ENCODE measurements at regions not wholly inside any gene's neighbourhood (a gene's known extent, or its start where the extent isn't known, plus 50 kb on each side); places are given as distances from the start of the nearest gene placed in this dataset.

DNA sequence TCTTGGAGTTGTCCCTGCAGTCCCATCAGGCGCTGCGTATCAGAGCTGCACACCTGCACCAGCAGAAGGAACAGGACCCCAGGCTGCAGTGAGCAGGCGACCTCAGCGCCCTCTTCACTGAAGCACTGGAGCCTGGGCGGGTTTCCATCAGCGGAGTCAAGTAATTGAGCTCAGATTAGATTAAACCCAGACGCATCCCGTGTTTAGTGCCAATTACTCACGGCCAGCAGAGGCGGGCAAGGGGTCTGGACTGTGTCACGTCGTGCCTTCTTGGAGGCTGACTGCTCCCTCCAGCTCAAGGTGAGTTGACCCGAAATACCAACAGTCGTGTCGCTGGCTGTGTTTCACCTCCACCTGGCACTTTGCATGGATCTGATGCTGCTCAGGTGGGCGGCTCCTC, 123.6 kb downstream of the CXCL12 start:
- Histone ChIP-seq H3K27me3 (ENCODE audit: control insufficient read depth, insufficient read depth, low read length) (no peaks in the 10 kb centered on the region), H3K4me3 (ENCODE audit: low read depth, low read length) (no peak overlapping the region), H3K36me3 (ENCODE audit: control insufficient read depth, insufficient read depth, low read length) (no peaks in the 10 kb centered on the region)
- ChIA-PET POLR2A (no interaction called here), CTCF (interaction anchor here (0.8 kb wide), 1 partner anchor 21 kb away, joined by 4 read pairs; no protein-coding TSS in a partner anchor)
- TF ChIP-seq, protein P1, sequence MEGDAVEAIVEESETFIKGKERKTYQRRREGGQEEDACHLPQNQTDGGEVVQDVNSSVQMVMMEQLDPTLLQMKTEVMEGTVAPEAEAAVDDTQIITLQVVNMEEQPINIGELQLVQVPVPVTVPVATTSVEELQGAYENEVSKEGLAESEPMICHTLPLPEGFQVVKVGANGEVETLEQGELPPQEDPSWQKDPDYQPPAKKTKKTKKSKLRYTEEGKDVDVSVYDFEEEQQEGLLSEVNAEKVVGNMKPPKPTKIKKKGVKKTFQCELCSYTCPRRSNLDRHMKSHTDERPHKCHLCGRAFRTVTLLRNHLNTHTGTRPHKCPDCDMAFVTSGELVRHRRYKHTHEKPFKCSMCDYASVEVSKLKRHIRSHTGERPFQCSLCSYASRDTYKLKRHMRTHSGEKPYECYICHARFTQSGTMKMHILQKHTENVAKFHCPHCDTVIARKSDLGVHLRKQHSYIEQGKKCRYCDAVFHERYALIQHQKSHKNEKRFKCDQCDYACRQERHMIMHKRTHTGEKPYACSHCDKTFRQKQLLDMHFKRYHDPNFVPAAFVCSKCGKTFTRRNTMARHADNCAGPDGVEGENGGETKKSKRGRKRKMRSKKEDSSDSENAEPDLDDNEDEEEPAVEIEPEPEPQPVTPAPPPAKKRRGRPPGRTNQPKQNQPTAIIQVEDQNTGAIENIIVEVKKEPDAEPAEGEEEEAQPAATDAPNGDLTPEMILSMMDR (IDR thresholded peaks at IDR 0.05; ENCODE audit: insufficient read depth, low read depth, low read length), result no peak
- DNase-seq (ENCODE audit: low read depth), result no peak

DNA sequence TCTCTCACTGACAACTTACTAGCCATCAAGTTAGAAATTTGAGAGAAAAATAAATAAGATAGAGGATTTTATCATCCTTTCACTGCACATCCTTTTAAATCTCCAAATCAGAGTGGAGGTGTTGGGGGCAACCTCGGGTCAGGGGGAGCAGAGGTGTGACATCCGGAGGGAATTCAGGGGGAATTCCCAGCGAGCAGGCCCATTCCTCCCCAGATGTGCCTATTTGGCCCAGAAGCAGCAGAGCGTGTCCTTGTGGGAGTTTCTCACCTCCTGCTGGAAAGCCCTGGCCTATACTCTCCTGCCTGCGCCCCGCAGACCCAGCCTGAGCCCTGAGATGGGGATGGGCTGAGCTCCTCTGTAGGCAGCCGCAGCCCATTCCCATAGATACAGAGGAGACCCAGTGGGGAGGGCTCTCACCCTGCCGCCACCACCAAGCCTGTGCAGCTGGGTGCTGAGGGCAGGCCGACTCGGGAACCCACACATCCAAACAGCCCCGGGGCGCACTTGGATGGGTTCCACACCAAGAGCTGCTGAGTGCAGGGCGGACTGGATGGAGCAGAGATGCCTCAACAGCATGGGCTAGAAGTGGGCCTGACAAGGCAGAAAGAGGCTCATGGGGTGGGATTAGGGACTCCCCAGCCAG, 124.5 kb downstream of the CXCL12 start:
- CTCF ChIA-PET, result no interaction called here
- DNase-seq (ENCODE audit: low read depth), result no peak
- H3K27me3 ChIP-seq (ENCODE audit: control insufficient read depth, insufficient read depth, low read length), result no peaks in the 10 kb centered on the region
- no peak overlapping the region for H3K4me3 ChIP-seq (ENCODE audit: low read depth, low read length)
- H3K36me3 ChIP-seq (ENCODE audit: control insufficient read depth, insufficient read depth, low read length), result no peaks in the 10 kb centered on the region
- POLR2A ChIA-PET, result no interaction called here
- TF ChIP-seq, protein P1 (IDR thresholded peaks at IDR 0.05; ENCODE audit: insufficient read depth, low read depth, low read length), result no peak

DNA sequence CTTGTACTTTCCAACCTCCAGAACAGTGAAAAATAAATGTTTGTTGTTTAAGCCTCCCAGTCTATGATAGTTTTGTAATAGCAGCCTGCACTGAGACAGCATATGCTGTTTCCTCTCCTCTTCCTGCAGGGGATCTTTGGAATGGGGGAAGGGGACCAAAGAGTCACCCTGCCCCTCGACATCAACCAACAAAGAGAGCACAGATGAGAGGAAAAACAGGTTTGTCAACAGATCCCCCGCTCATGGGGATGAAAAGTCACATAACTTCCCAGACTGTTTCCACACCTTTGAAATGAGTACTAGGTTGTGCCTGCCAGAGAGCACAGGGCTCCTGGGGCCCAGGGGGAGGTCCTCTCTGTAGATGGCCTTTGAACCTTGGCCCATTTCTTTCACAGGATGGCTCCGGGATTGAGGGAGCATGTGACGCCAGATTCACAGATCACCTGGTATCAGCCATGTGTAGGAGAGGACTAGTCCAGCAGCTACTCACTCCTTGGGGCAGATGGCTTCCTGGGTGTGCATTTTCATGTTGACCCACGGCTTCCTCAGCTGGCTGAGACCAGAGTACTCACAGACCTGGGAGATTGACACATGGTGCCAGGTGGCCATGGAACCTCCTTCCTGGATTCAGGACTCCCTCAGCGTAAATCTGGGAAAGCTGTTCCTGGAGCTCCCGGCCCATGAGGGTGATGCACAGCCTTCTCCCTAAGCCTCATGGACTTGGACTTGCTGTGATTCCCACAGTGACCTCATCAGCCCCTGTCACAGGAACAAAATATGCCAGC, 125.6 kb downstream of the CXCL12 start:
- Histone ChIP-seq H3K4me3 (ENCODE audit: low read depth, low read length) (no peak overlapping the region), H3K27me3 (ENCODE audit: control insufficient read depth, insufficient read depth, low read length) (no peaks in the 10 kb centered on the region), H3K36me3 (ENCODE audit: control insufficient read depth, insufficient read depth, low read length) (no peaks in the 10 kb centered on the region)
- ChIA-PET POLR2A (no interaction called here), CTCF (no interaction called here)
- DNase-seq (ENCODE audit: low read depth), result no peak
- TF ChIP-seq, protein P1 (IDR thresholded peaks at IDR 0.05; ENCODE audit: insufficient read depth, low read depth, low read length), result no peak

DNA sequence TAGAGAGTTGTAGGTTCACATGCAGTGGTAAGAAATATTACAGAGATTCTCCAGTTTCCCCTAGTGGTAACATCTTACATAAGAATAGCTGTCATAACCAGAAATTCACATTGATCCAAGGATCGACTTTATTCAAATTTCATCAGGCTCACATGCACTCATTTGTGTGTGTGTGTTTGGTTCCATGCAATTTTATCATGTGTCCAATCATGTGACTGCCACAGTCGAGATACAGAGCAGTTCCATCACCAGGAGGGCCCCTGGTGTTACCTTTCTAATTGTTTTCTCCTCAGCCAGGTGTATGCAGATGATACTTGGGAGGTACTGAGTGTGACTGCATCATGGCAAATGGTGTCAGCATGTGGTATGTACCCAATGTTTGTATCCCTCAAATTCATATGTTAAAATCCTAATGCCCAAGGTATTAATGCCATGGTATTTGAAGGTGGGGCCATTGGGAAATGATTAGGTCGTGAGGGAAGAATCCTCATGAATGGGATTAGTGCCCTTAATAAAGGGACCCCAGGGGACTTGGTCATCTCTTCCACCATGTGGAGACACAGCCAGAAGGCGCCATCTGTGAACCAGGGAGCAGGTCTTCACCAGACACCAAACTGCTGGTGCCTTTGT, 126.3 kb downstream of the CXCL12 start:
- ChIA-PET CTCF (no interaction called here), POLR2A (no interaction called here)
- no peaks in the 10 kb centered on the region for H3K36me3 ChIP-seq (ENCODE audit: control insufficient read depth, insufficient read depth, low read length)
- H3K27me3 ChIP-seq (ENCODE audit: control insufficient read depth, insufficient read depth, low read length), result no peaks in the 10 kb centered on the region
- TF ChIP-seq, protein P1 (IDR thresholded peaks at IDR 0.05; ENCODE audit: insufficient read depth, low read depth, low read length), result no peak
- no peak overlapping the region for H3K4me3 ChIP-seq (ENCODE audit: low read depth, low read length)
- DNase-seq (ENCODE audit: low read depth), result no peak

DNA sequence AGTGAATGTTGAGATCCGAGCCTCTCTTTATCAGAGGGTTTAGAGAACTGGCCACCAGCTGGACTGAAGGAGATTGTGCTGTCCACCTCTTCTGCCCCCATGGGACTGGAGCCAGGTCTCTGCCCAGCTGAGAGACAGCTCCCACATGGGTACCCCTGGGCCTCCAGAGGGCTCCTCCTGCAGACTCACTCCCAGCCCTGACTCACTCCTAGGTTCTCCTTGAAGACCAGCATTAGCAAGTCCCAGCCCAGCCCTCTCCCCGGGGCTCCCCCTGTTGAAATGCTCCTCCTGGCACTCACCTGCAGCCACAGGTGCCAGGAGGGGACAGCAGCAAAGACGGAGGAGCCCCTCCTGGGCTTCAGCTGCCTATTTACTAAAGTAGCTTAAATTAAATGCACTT, 126.9 kb downstream of the CXCL12 start:
- ChIA-PET CTCF (no interaction called here), POLR2A (no interaction called here)

More for the DNA sequence above, 126.9 kb downstream of the CXCL12 start:
- Histone ChIP-seq H3K4me3 (ENCODE audit: low read depth, low read length) (no peak overlapping the region), H3K36me3 (ENCODE audit: control insufficient read depth, insufficient read depth, low read length) (no peaks in the 10 kb centered on the region), H3K27me3 (ENCODE audit: control insufficient read depth, insufficient read depth, low read length) (no peaks in the 10 kb centered on the region)
- no peak for DNase-seq (ENCODE audit: low read depth)
- TF ChIP-seq, protein P1 (IDR thresholded peaks at IDR 0.05; ENCODE audit: insufficient read depth, low read depth, low read length), result no peak
